ENCODE measurements at regions not wholly inside any gene's neighbourhood (a gene's known extent, or its start where the extent isn't known, plus 50 kb on each side); places are given as distances from the start of the nearest gene placed in this dataset.

GRCh38 chr17:37839196-37839978 lies 84.8 kb upstream of the TBC1D3K start:
- TF ChIP-seq CTCF (IDR thresholded peaks at IDR 0.05) (no peak), POLR2A (IDR thresholded peaks at IDR 0.05) (no peak)

All from adrenal gland (tissue), 5 donors.